GM12878 (cell line): ENCODE measurements at regions not wholly inside any gene's neighbourhood (a gene's known extent, or its start where the extent isn't known, plus 50 kb on each side); places are given as distances from the start of the nearest gene placed in this dataset.

Source experiments
- ATAC-seq: fragments of 200-7000 bp; cut with Tn5 transposase; 3 replicates; pipeline ENCODE4 v1.9.1; 2020; ENCODE audit warnings: mild to moderate bottlenecking, moderate library complexity
- BruUV-seq: library from RNA; stranded (reverse); fragments of 400-500 nt; replicated peaks from 2 replicates; lab custom pipeline; 2021; lab: Mats Ljungman, UMichigan
- CTCF ChIA-PET: fragments of 300-600 bp; sonication (Branson Sonifier 250); formaldehyde crosslinking; extraction: SDS; loops from one replicate; lab custom pipeline; 2021; ENCODE audit warnings: inconsistent platforms; lab: Yijun Ruan, JAX
- POLR2A ChIA-PET: fragments of 350-600 bp; formaldehyde crosslinking; extraction: SDS; loops from one replicate; lab custom pipeline; 2021; ENCODE audit warnings: inconsistent platforms; lab: Charles Lee
- RAD21 ChIA-PET: fragments of 300-600 bp; sonication (Branson Sonifier 250); formaldehyde crosslinking; loops from one replicate; lab custom pipeline; 2023; ENCODE audit warnings: antibody characterized with exemption; ENCODE audit not compliant: unreplicated experiment; lab: Charles Lee
- SMC1A ChIA-PET: fragments of 300-600 bp; sonication (Branson Sonifier 250); formaldehyde crosslinking; loops from one replicate; lab custom pipeline; 2023; ENCODE audit not compliant: unreplicated experiment, uncharacterized antibody; lab: Charles Lee
- DNase-seq: peaks from one replicate; pipeline ENCODE4 v3.0.0-alpha.2; 2011; ENCODE audit warnings: low read depth, low spot score
- FAIRE-seq: peaks from 3 replicates; lab custom pipeline; 2011; peaks lifted over from hg19 to GRCh38; lab: Jason Lieb, UNC
- H2AFZ ChIP-seq: 2 replicates; pipeline ENCODE4 v1.6.0; 2011; ENCODE audit warnings: low read depth, low read length, control low read depth; ENCODE audit not compliant: control insufficient read depth
- H3K27ac ChIP-seq: 2 replicates; pipeline ENCODE4 v1.5.1; 2011; ENCODE audit warnings: control low read depth; ENCODE audit not compliant: control insufficient read depth, insufficient read depth
- H3K27me3 ChIP-seq, 2 experiments: replicated peaks in 1 of 2; 2 replicates each; pipeline versions ENCODE4 v1.6.0 to v1.6.1; 2011; ENCODE audit warnings: low read length in 1 of 2; ENCODE audit not compliant: control insufficient read depth in 2 of 2, insufficient read depth in 2 of 2
- H3K36me3 ChIP-seq, 2 experiments: 2 replicates each; pipeline ENCODE4 v1.5.1; 2011; ENCODE audit warnings: low read length in 1 of 2; ENCODE audit not compliant: control insufficient read depth in 2 of 2, insufficient read depth in 2 of 2
- H3K4me1 ChIP-seq: 2 replicates; pipeline ENCODE4 v1.6.1; 2011; ENCODE audit warnings: mild to moderate bottlenecking, low read length, moderate library complexity, mixed read lengths; ENCODE audit not compliant: control insufficient read depth, insufficient read depth
- H3K4me2 ChIP-seq: 2 replicates; pipeline ENCODE4 v1.6.0; 2011; ENCODE audit warnings: control low read depth; ENCODE audit not compliant: control insufficient read depth, insufficient read depth
- H3K4me3 ChIP-seq: fragments of 200-600 bp; sonication (generic); 2 replicates; pipeline ENCODE4 v1.5.1; 2016
- H3K79me2 ChIP-seq: 2 replicates; pipeline ENCODE4 v1.6.0; 2011; ENCODE audit warnings: low read length; ENCODE audit not compliant: control insufficient read depth, insufficient read depth
- H3K9ac ChIP-seq: 2 replicates; pipeline ENCODE4 v1.8.0; 2011; ENCODE audit warnings: low read length, control low read depth, mixed read lengths; ENCODE audit not compliant: control insufficient read depth, insufficient read depth
- H3K9me3 ChIP-seq: replicated peaks from 3 replicates; pipeline ENCODE4 v1.5.1; 2011; ENCODE audit warnings: mild to moderate bottlenecking, low read length; ENCODE audit not compliant: control insufficient read depth, insufficient read depth
- H4K20me1 ChIP-seq: 2 replicates; pipeline ENCODE4 v1.6.0; 2011; ENCODE audit not compliant: control insufficient read depth, insufficient read depth
- CHD2 ChIP-seq: IDR thresholded peaks from 2 replicates; pipeline ENCODE4 v1.6.1; 2011; ENCODE audit warnings: low read depth, low read length, improper control_type of control experiment, borderline replicate concordance
- CREM ChIP-seq: IDR thresholded peaks from 2 replicates; pipeline ENCODE4 v1.6.1; 2014; ENCODE audit warnings: antibody characterized with exemption, low read depth
- EED ChIP-seq: sonication (generic); IDR thresholded peaks from 2 replicates; pipeline ENCODE4 v1.6.1; 2016; ENCODE audit warnings: antibody characterized with exemption, low read depth
- FOXK2 ChIP-seq: fragments of 450-650 bp; IDR thresholded peaks from 2 replicates; pipeline ENCODE4 v1.6.1; 2017; ENCODE audit warnings: mild to moderate bottlenecking, moderate library complexity
- MTA2 ChIP-seq: fragments of 450-650 bp; IDR thresholded peaks from 2 replicates; pipeline ENCODE4 v1.6.1; 2016; ENCODE audit warnings: low read depth, mild to moderate bottlenecking, moderate library complexity
- NFYA ChIP-seq: IDR thresholded peaks from 2 replicates; pipeline ENCODE4 v1.6.1; 2011; ENCODE audit warnings: low read depth, mild to moderate bottlenecking, low read length, improper control_type of control experiment, borderline replicate concordance
- NR2F1 ChIP-seq: fragments of 450-650 bp; conservative IDR thresholded peaks from 2 replicates; pipeline ENCODE4 v1.6.1; 2017; ENCODE audit warnings: mild to moderate bottlenecking
- RB1 ChIP-seq: fragments of 450-650 bp; formaldehyde crosslinking; IDR thresholded peaks from 2 replicates; pipeline ENCODE4 v1.6.1; 2017; ENCODE audit warnings: mild to moderate bottlenecking, borderline replicate concordance
- SIN3A ChIP-seq: IDR thresholded peaks from 2 replicates; pipeline ENCODE4 v1.6.1; 2012; ENCODE audit warnings: low read depth, low read length, improper control_type of control experiment
- SRF ChIP-seq, 2 experiments: IDR thresholded peaks; 2 replicates each; pipeline ENCODE4 v1.6.1; 2011; ENCODE audit warnings: low read depth in 2 of 2, low read length in 2 of 2, mild to moderate bottlenecking in 1 of 2, moderate library complexity in 1 of 2
- STAT1 ChIP-seq: fragments of 450-650 bp; conservative IDR thresholded peaks from 2 replicates; pipeline ENCODE4 v1.6.1; 2014; ENCODE audit warnings: antibody characterized with exemption, mild to moderate bottlenecking
- TCF3 ChIP-seq: IDR thresholded peaks from 2 replicates; pipeline ENCODE4 v1.6.1; 2012; ENCODE audit warnings: low read depth, mild to moderate bottlenecking, low read length, borderline replicate concordance; ENCODE audit not compliant: insufficient read depth
- YBX1 ChIP-seq: fragments of 450-650 bp; IDR thresholded peaks from 2 replicates; pipeline ENCODE4 v1.6.1; 2016; ENCODE audit warnings: antibody characterized with exemption
- ZBTB40 ChIP-seq: fragments of 450-650 bp; IDR thresholded peaks from 2 replicates; pipeline ENCODE4 v1.6.1; 2016; ENCODE audit warnings: mild to moderate bottlenecking, moderate library complexity, borderline replicate concordance
- WGBS: methylation state at CpG from one replicate; pipeline ENCODE4 v1.1.6; 2016; ENCODE audit warnings: low lambda C conversion rate; ENCODE audit not compliant: insufficient replicate concordance, insufficient coverage; ENCODE audit errors: missing lambda C conversion rate; 5-methylcytosine and 5-hydroxymethylcytosine counted together
- in situ Hi-C: fragments of 300-500 bp; cut with MboI; formaldehyde crosslinking; loops from 9 replicates; pipeline ENCODE4 v1.14.3; 2018; ENCODE audit warnings: mixed read lengths
- intact Hi-C: fragments of 100-400 bp; cut with micrococcal nuclease; formaldehyde crosslinking; loops from one replicate; pipeline ENCODE4 v1.14.2; 2022; ENCODE audit not compliant: unreplicated experiment
- TF ChIP-seq, protein P1 (sequence below): fragments of 450-650 bp; conservative IDR thresholded peaks from 2 replicates; pipeline ENCODE4 v1.6.1; 2017; ENCODE audit warnings: mild to moderate bottlenecking, moderate library complexity
- TF ChIP-seq, protein P2 (sequence below): IDR thresholded peaks from 2 replicates; pipeline ENCODE4 v1.6.1; 2012; ENCODE audit warnings: low read depth, low read length, improper control_type of control experiment
- TF ChIP-seq, protein P3 (sequence below): fragments of 450-650 bp; IDR thresholded peaks from 2 replicates; pipeline ENCODE4 v1.6.1; 2017; ENCODE audit warnings: borderline replicate concordance

GRCh38 chr1:60343736-60344135 is 270.2 kb upstream of the C1orf87 start:
- ATAC-seq (no peak), DNase-seq (no peak), FAIRE-seq (no peak)
- RAD21 ChIA-PET = no interaction called here
- intact Hi-C loops = no loop called here
- in situ Hi-C loops = no loop called here
- POLR2A ChIA-PET = no interaction called here
- Histone ChIP-seq H3K27me3 (no peaks in the 10 kb centered on the region), H4K20me1 (no peaks in the 10 kb centered on the region), H3K9ac (no peak overlapping the region), H3K4me2 (no peak overlapping the region), H3K4me3 (no peak overlapping the region), H2AFZ (no peak overlapping the region), H3K36me3 (no peaks in the 10 kb centered on the region), H3K9me3 (no peaks in the 10 kb centered on the region), H3K4me1 (no peaks in the 10 kb centered on the region), H3K27ac (no peak overlapping the region), H3K79me2 (no peaks in the 10 kb centered on the region)
- SMC1A ChIA-PET = no interaction called here
- CTCF ChIA-PET = interaction anchor here (0.5 kb wide), 1 partner anchor 17 kb away, joined by 4 read pairs; no protein-coding TSS in a partner anchor
- TF ChIP-seq SRF (IDR thresholded peaks at IDR 0.05; ENCODE audit: low read depth in 2 of 2, low read length in 2 of 2) (no peak), TCF3 (no peak), MTA2 (no peak), SIN3A (no peak), NFYA (no peak), CREM (no peak), YBX1 (no peak), RB1 (no peak), FOXK2 (no peak), STAT1 (no peak), EED (no peak), NR2F1 (no peak), ZBTB40 (no peak), CHD2 (no peak)
- TF ChIP-seq, protein P1, sequence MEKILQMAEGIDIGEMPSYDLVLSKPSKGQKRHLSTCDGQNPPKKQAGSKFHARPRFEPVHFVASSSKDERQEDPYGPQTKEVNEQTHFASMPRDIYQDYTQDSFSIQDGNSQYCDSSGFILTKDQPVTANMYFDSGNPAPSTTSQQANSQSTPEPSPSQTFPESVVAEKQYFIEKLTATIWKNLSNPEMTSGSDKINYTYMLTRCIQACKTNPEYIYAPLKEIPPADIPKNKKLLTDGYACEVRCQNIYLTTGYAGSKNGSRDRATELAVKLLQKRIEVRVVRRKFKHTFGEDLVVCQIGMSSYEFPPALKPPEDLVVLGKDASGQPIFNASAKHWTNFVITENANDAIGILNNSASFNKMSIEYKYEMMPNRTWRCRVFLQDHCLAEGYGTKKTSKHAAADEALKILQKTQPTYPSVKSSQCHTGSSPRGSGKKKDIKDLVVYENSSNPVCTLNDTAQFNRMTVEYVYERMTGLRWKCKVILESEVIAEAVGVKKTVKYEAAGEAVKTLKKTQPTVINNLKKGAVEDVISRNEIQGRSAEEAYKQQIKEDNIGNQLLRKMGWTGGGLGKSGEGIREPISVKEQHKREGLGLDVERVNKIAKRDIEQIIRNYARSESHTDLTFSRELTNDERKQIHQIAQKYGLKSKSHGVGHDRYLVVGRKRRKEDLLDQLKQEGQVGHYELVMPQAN = no peak
- TF ChIP-seq, protein P2, sequence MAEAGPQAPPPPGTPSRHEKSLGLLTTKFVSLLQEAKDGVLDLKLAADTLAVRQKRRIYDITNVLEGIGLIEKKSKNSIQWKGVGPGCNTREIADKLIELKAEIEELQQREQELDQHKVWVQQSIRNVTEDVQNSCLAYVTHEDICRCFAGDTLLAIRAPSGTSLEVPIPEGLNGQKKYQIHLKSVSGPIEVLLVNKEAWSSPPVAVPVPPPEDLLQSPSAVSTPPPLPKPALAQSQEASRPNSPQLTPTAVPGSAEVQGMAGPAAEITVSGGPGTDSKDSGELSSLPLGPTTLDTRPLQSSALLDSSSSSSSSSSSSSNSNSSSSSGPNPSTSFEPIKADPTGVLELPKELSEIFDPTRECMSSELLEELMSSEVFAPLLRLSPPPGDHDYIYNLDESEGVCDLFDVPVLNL = no peak
- TF ChIP-seq, protein P3, sequence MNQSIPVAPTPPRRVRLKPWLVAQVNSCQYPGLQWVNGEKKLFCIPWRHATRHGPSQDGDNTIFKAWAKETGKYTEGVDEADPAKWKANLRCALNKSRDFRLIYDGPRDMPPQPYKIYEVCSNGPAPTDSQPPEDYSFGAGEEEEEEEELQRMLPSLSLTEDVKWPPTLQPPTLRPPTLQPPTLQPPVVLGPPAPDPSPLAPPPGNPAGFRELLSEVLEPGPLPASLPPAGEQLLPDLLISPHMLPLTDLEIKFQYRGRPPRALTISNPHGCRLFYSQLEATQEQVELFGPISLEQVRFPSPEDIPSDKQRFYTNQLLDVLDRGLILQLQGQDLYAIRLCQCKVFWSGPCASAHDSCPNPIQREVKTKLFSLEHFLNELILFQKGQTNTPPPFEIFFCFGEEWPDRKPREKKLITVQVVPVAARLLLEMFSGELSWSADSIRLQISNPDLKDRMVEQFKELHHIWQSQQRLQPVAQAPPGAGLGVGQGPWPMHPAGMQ = no peak
- 30% methylated on average over 2 of the region's 2 CpGs for WGBS
- BruUV-seq = no TSS peak
